ENCODE measurements at regions not wholly inside any gene's neighbourhood (a gene's known extent, or its start where the extent isn't known, plus 50 kb on each side); places are given as distances from the start of the nearest gene placed in this dataset.
"Not testable (repeated sequence)": the region's sequence is repeated elsewhere in the genome, so short reads cannot be mapped to it uniquely, and the experiment has no call there.

DNA sequence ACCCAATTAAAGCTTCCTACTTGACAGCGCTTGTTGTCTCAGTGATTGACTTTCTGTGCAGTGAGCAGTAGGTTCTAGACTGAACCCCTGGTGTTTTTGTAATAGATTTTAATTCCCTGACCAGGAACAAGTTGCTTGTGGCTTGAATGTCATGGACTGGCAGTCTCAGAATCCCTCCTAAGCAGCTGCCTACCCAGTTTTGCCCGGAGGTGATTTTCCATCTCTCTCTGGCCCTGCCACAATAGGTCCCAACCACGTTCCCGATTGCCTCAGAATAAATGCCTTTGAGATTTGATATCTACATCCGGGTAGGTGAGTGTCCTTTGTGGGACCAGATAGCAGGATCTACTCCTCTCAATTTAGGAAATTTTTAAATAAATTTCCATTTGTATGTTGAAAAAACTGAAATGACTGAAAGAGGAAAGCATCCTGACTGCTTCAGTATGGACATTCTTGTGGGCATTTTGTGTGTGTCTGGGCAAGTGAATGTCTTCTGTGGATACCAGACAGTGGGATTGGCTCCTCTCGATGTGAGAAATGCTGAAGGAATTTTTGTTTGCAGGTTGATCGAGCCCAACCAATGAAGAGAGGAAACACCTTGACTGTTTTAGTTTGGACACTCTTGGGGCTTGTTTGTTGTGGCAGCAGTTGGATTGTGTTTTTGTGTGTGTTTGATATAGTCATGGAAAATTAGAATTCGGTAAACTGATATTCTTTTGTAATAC is 1607.4 kb downstream of the C4orf33 start:
- no peak for DNase-seq

DNA sequence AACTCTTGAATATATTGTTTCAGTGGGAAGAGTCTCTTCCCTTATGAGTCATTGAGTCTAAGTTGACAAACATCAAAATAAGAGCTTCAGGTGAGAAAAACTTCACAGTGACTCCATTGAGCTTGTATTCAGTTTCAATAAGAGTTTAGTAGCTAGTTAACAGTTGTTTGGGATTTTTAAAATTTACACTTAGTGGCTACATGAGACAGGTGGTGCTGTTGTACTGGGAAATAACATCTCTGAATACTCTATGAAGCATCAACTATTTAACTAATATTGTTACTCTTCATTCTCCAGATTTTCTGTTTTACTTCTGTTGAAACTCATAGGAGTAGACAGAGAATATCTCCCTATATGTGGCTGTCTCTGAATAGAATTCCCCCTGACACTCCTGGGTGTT is 1609.1 kb downstream of the C4orf33 start:
- DNase-seq = no peak

DNA sequence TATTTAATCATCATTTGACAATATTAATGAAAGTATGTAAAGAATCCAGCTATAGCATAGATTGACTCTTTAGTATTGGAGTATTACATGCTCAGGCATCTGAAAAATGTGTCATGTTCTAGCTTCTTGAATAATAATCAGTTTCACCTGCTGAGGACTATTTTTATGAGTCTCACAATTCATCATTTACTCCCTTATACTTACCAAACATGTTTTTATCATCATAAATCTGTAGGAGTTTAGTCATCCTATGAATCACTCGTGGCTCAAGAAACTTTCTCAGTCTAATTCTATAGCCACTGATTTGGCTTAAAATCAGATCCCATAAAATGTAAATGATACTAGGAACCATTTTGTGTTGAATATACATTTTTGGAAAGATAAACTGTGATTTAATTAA is 1616.1 kb downstream of the C4orf33 start:
- DNase-seq = no peak

DNA sequence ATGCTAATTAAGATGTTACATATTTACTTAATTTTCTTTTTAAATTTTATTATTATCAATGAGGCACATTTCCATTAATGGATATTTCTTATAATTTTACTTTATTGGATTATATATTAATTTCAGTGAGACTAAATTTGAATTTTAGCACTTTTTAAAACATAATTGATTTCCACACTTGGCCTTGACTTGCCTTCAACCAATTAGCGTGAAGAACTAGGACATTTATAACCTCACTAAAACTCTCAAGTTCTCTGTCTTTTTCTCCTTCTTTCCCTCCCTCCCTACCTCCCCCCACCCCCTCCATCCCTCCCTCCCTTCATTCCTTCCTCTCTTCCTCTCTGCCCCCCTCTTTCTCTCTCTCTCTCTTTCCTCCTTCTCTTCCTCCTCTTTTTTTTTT is 1618.1 kb downstream of the C4orf33 start:
- DNase-seq = no peak

DNA sequence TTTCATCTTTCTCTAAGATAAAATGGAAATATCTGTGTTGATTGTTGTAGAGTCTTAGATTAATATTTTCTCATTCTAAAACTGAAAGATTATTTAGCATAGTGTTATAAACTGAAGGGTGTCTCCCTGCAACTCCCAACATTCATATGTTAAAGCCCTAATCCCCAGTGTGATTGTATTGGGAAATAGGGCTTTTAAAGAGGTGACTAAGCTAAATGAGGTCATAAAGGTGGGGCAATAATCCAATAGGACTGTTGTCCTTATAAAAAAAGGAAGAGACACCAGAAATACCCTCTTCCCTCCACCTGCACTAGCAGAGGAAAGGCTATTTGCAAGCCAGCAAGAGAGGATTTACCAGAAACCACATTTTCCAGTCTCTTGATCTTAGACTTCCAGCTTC is 1626.4 kb downstream of the C4orf33 start:
- DNase-seq = no peak

DNA sequence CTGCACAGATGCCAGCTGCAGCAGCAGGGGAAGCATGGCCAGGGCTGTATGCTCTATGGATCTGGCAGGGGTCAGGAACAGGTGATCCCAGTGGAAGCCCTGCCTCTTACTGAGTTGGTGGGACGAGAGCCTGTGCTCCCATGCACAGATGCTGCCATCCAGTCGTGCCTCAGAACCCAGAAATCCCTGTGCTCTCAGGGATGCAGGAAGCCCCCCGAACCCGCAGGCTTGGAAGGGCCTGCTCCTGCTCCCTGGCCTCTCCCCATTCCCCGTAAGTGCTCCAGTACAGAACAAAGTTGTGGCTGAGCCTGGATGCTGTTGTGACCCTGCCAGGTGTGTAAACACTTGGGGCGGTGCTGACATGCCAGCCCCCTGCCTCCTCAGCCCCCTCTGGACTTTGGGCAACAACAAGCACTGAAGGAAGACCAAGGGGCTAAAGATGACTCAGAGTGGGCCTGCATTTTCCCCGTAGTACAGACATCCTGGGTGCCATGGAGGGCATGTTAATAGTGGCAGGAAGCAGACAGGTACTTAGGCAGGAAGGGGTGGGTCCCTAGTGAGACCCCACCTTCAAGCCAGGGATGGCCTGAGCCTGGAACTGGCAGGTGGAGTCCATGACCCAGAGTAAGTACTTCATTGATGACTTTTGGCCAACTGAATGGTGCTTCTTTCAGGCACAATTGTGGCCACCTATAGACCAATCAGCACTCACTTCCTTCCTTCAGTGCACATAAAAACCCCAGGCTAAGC is 1640.7 kb downstream of the C4orf33 start:
- DNase-seq = no peak

DNA sequence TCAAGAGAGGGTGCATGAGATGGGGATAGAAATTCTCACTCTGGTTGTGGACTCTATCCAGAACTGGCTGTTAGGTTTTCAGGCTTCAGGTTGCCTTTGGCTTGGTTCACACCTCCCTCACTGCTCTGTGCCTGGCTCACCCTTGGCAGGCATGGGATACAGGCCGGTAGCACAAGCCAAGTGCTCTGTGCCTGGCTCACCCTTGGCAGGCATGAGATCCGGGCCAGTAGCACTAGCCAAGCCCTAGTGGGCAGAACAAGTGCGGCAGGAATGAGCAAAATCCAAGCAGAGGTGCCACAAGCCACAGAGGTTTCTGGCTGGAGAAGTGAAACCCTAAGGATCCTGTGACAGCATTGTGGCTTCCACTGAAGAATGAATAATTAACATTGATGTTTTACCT is 1642.3 kb downstream of the C4orf33 start:
- no peak for DNase-seq

DNA sequence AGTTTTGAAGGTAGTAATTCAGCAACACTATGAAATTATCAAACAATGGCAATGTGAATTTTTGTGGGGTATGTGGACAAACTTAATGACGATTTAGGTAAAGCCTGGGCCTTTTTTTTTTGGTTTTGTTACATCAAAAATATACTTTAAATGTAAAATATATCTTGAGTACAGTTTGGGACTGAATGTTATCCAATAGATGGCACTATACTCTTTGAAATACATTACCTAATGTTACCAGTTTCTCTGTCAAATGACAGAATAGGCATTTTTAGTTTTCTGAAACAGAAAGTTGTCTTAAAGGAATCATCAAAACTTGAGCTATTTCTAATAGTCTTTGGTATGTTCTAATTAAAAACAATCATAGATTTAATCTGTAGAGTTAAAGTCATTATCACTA is 1651.9 kb downstream of the C4orf33 start:
- DNase-seq = no peak

DNA sequence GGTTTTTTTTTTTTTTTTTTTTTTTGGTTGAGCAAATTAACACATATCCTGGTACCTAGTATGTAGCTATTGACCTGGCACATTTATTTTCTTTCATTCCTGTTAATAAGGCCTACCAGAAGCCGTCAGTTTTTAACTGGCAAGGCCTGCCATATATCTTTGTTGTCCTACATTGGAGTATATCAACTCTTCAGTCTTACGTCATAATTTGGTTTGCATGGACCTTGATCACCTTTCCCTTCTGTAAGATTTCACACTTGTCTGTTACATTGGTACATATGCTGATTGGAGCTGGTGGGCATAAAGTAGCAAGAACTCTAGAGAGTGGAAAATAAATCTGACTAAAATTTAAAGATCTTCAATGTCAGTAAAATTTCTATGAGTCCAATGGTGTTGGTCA is 1658.0 kb downstream of the C4orf33 start:
- no peak for DNase-seq

DNA sequence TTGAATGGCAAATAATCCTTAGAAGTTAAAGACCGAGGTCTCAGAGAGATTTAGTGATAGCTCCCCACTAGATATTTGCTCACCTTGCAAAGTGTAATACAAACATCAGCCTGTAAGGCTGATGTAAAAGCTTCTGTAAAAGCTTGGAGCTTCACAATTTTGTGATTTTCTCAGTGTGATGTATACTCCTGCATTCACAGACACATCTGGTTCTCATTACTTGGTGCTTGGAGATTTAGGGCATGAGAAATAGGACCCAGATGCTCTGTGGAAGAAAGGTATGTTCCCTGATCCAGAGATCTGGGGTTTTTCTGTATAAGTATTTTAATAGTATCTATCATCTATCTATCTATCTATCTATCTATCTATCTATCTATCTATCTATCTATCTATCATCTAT is 1664.3 kb downstream of the C4orf33 start:
- DNase-seq = no peak

DNA sequence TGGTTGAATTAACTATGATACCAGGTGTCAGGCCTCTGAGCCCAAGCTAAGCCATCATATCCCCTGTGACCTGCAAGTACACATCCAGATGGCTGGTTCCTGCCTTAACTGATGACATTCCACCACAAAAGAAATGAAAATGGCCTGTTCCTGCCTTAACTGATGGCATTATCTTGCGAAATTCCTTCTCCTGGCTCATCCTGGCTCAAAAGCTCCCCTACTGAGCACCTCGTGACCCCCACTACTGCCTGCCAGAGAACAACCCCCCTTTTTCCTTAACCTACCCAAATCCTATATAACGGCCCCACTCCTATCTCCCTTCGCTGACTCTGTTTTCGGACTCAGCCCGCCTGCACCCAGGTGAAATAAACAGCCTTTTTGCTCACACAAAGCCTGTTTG is 1671.4 kb downstream of the C4orf33 start:
- DNase-seq = not testable (repeated sequence)

DNA sequence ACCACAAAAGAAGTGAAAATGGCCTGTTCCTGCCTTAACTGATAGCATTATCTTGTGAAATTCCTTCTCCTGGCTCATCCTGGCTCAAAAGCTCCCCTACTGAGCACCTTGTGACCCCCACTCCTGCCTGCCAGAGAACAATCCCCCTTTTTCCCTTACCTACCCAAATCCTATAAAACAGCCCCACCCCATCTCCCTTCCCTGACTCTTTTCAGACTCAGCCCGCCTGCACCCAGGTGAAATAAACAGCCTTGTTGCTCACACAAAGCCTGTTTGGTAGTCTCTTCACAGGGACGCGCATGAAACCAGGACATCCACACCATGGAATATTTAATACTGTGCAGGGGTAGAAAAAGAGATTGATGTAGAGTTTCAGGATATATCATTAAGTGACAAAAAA is 1677.0 kb downstream of the C4orf33 start:
- DNase-seq = not testable (repeated sequence)

DNA sequence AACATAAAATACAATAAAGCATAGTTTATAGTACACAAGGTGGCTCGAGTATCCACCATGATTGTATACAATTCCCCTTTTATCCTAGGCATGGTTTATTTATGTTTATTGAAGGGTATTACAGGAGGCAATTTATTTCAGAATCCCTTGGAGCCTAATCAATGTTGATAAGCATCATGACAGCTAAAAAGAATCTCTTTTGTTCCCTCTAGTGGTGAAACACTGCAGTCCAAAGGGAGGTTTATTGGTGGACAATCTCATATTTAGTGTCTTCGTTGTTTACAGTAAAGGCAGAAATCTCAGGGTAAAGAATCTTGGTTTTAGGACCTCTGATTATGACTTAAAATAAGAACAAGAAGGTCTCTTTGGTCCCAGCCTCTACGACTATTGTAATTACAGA is 1712.5 kb downstream of the C4orf33 start:
- DNase-seq = no peak

DNA sequence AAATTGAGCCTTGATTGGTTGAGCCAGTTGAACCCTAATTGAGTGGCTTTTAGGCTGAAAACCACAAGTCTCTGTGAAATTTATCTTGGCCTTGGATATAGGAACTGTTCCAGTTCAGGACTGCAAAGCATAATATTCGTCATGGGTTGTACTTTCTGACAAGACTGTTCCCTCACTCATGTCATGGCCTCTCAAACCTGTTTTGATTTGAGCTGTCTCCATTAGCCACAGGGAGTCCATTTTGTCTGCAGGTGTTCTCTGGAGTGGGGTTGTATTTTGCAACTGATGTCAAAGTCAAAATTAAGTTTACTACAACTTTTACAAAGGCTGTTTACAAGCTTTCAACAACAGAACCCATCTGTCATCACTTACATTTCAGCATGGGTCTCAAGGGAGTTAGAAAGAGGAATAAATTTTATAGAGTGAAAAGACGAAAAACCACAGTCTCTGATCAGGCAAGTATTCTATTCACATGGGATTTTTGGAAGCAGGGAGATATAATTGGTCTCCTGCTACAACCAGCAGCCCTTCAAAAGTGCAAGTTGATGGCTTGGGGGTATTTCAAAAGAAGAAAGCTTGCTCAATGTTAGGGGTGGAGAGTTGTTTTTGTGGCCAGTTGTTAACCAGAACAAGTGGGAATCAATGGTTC is 1716.3 kb downstream of the C4orf33 start:
- DNase-seq = no peak

DNA sequence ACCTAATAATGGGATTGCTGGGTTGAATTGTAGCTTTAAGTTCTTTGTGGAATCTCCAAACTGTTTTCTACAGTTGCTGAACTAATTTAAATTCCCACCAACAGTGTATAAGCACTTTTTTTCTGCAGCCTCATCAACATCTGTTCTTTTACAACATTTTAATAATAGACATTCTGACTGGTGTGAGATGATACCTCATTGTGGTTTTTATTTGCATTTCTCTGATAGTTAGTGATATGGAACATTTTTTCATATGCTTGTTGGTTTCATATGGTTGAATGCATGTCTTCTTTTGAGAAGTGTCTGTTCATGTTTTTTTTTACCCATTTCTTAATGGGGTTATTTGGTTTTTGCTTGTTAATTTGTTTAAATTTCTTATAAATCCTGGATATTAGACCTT is 1718.9 kb downstream of the C4orf33 start:
- no peak for DNase-seq

DNA sequence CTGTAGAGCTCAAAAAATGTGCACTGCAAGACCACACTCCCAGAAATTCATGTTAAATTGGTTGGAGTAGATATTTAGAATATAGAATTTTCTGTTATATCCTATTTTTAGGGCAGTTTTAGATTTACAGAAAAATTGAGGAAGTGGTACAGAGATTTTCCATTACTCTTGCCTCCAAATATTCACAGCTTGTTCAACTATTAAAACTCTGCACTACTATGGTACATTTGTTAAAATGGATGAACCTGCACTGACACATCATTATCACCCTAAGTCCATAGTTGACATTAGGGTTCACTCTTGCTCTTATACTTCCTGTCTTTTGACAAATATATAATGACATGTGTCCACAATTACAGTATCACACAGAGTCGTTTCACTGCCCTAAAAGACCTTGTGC is 1724.5 kb downstream of the C4orf33 start:
- DNase-seq = no peak

DNA sequence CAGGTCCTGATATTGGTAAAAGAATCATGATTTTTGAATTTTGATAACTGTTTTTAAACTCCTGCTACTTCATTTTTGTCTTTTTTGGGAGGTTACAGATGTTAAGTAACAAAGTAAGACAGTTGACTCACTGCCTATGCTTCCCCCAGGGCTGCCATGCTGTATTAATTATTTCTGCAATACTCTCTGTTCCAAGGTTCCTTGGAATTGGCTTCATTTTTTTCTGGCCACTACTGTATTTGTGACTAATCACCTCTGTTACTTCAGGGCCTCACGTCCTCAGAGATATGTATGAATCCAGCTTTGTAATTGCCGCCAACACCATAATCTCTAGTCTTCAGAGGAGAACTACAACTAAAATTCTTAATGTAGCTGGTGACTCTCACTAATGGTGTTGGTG is 1729.3 kb downstream of the C4orf33 start:
- DNase-seq = no peak

DNA sequence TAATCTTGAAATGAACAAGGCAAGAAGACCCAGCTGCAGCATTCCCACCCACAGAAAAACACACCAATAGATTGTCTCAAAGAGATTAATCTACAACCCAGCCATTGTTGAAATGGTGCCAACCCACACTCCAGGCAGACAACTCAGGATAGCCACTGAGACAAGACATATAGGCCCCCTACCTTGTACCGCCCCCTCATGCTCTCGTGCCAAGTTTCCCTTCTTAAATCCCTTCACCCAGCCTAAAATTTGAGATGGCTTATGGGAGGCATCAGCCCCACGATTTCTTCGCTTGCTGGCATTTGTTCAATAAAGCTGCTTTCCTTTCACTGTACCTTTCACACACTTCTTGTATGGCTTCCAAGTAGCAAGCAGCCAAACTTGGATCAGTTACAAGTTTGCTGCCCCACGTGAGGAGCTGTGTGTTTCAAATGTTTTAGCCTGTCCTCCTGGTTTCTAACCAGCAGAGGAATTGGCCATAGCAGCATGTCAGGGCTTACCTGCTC is 1754.1 kb downstream of the C4orf33 start:
- no peak for DNase-seq

DNA sequence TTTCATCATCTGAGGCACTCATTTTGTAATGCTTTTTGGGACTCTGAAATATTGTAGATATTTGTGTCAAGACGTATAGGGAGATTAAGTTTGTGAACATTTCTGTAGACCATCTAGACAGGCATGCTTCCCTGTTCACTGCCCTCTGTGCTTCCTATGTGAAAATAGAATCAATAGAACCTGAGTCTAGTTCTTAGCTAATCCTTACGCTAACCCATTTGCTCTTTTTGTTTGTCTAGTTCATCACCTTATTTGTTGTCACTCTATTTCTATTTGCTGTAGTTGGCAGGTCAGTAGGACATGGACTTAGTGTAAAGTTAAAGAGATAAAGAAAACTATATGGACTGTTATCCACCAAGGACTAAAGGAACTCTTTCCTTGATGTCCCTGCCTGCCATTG is 1755.2 kb downstream of the C4orf33 start:
- no peak for DNase-seq

DNA sequence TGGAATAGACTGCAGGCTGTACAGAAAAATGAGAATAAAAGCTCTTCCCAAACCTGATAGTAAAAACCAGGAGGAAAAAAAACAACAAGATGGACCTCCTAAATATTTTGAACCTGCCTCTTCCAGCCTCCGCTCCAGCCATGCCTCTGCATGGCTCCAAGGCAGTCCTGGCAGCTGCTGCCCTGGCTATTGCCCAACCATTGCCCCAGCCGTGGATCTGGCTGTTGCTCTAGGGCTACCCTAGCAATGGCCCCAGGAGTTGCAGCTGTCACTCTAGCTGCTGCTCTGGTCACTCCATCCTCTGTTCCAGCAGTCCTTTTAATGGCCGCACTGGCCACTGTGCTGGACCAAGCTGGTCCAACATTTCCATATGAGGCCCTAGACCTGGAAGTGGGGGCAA is 1756.0 kb downstream of the C4orf33 start:
- no peak for DNase-seq

DNA sequence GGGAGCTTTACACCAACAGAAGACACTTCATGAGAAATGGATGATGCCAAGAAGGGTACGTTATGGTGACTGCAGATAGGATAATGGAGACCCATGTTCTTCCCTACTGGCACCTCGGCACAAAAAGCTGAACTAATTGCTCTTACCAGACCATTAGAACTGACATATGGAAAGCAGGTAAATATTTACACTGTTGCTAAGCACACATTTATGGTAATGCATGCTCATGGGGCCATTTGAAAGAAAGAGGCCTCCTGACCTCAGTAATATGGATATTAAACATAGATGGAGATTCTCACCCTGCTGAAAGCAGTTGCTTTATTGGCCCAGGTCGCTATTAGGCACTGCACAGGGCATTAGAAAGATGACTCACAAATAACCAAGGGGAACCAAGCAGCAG is 1759.6 kb downstream of the C4orf33 start:
- no peak for DNase-seq

DNA sequence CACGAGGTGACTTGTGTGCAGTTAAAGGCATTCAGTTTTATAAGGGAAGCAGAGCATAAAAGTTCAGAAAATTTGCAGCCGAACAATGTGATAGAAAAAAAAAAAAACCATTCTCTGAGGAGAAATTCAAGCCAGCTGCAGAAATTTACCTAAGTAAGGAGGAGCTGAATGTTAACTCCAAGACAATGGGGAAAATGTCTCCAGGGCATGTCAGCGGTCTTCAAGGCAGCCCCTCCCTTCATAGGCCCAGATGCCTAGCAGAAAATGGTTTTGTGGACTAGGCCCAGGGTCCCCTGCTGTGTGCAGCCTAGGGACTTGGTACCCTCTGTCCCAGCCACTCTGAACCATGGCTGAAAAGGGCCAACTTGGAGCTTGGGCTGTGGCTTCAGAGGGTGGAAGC is 1764.0 kb downstream of the C4orf33 start:
- DNase-seq = no peak

DNA sequence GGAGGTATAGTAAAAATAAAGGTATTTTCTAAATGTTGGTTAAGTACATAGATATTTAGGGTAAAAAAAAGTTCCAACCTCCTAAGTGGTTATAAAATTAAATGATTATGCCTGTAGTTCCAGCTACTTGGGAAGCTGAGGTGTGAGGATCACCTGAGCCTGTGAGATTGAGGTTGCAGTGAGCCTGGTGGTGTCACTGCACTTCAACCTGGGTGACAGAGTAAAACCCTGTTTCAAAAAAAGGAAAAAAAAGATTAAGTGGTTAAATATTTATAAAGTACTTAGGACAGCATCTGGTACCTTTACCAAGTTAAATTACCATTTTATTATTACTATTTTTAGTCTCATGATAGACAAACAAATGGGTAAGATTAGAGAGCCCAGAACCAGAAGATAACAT is 1801.0 kb downstream of the C4orf33 start:
- DNase-seq = no peak

DNA sequence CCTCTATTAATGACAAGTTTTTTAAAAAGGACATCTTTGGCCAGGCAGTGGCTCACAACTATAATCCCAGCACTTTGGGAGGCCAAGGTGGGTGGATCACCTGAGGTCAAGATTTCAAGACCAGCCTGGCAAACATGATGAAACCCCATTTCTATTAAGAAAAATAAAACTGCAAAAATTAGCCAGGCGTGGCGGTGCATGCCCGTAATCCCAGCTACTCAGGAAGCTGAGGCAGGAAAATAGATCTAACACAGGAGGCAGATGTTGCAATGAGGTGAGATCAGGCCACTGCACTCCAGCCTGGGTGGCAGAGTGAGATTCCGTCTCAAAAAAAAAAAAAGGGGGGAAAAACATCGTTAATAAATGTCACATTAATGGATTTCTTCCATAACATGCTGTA is 1805.4 kb downstream of the C4orf33 start:
- DNase-seq = no peak

Measured in NK-92 treated with Interleukin-12 subunit alpha and Interleukin-12 subunit beta, amount 100 ng/mL, for 24 hours (cell line).